Esophagus muscularis mucosa (tissue), 3 donors: ENCODE measurements at regions not wholly inside any gene's neighbourhood (a gene's known extent, or its start where the extent isn't known, plus 50 kb on each side); places are given as distances from the start of the nearest gene placed in this dataset.

Experiments
- EP300 ChIP-seq: sonication (generic); formaldehyde crosslinking; IDR thresholded peaks from one replicate; pipeline ENCODE4 v1.6.1; 2017; ENCODE audit warnings: antibody characterized with exemption
- TF ChIP-seq, protein P1 (sequence below), 3 experiments: fragments of 200-600 bp in 2 of 3; fragments of 450-650 bp in 1 of 3; sonication (generic) in 2 of 3; IDR thresholded peaks; one replicate each; pipeline ENCODE4 v1.5.1; 2017 to 2019; ENCODE audit warnings: antibody characterized with exemption in 3 of 3, mild to moderate bottlenecking in 2 of 3, moderate library complexity in 1 of 3

DNA sequence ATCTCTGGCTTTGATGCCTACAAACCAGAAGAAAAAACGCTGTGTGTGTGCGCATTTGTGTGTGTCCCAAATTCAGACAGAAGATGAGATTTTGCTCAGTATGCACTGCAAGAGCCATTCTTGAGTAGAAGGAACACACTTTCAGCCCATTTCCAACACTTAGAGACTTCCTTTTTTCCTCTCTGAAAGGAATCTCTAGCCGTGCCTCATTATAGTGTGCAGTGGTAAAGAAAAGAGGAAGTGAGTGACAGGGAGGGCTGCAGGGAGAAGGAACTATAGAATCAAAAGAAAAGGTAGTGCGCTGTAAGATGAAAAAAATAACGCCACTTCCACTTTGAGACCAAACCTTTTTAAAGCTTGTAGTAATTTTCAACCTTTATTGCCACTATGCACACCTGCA is 1400.9 kb upstream of the FLRT2 start:
- no peak for TF ChIP-seq EP300
- TF ChIP-seq, protein P1, sequence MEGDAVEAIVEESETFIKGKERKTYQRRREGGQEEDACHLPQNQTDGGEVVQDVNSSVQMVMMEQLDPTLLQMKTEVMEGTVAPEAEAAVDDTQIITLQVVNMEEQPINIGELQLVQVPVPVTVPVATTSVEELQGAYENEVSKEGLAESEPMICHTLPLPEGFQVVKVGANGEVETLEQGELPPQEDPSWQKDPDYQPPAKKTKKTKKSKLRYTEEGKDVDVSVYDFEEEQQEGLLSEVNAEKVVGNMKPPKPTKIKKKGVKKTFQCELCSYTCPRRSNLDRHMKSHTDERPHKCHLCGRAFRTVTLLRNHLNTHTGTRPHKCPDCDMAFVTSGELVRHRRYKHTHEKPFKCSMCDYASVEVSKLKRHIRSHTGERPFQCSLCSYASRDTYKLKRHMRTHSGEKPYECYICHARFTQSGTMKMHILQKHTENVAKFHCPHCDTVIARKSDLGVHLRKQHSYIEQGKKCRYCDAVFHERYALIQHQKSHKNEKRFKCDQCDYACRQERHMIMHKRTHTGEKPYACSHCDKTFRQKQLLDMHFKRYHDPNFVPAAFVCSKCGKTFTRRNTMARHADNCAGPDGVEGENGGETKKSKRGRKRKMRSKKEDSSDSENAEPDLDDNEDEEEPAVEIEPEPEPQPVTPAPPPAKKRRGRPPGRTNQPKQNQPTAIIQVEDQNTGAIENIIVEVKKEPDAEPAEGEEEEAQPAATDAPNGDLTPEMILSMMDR (IDR thresholded peaks at IDR 0.05) = no peak
